Small intestine (tissue), 7 donors: ENCODE measurements at regions not wholly inside any gene's neighbourhood (a gene's known extent, or its start where the extent isn't known, plus 50 kb on each side); places are given as distances from the start of the nearest gene placed in this dataset.
A peak's percentile ranks its signal among the peaks of the same experiment; 100 is the strongest.

Experiments
- DNase-seq, 2 donors: peaks; one replicate each; pipeline versions ENCODE4 v3.0.0 to v3.0.0-alpha.2; 2013
- FAIRE-seq: peaks from 2 replicates; lab custom pipeline; 2012; peaks lifted over from hg19 to GRCh38; lab: Jason Lieb, UNC
- H3K27ac ChIP-seq, 3 donors: one replicate each; pipeline ENCODE4 v1.5.1; 2013; ENCODE audit warnings: low read length in 2 of 3, mild to moderate bottlenecking in 2 of 3, control low read depth in 1 of 3, inconsistent platforms in 1 of 3, low read depth in 1 of 3, moderate library complexity in 1 of 3
- H3K27me3 ChIP-seq, 3 donors: one replicate each; pipeline ENCODE4 v1.6.1; 2013; ENCODE audit warnings: low read length in 3 of 3, inconsistent platforms in 1 of 3; ENCODE audit not compliant: control insufficient read depth in 3 of 3, insufficient read depth in 3 of 3
- H3K36me3 ChIP-seq, 3 donors: one replicate each; pipeline ENCODE4 v1.6.1; 2013; ENCODE audit warnings: low read length in 3 of 3, inconsistent platforms in 1 of 3, low read depth in 1 of 3, mild to moderate bottlenecking in 1 of 3, moderate library complexity in 1 of 3; ENCODE audit not compliant: control insufficient read depth in 3 of 3, insufficient read depth in 2 of 3
- H3K4me1 ChIP-seq, 3 donors: one replicate each; pipeline ENCODE4 v1.6.1; 2013; ENCODE audit warnings: low read length in 2 of 3, inconsistent platforms in 1 of 3, low read depth in 1 of 3, mild to moderate bottlenecking in 1 of 3, moderate library complexity in 1 of 3; ENCODE audit not compliant: control insufficient read depth in 3 of 3, insufficient read depth in 2 of 3
- H3K4me3 ChIP-seq, 3 donors: one replicate each; pipeline ENCODE4 v1.5.1; 2013; ENCODE audit warnings: low read length in 3 of 3, control low read depth in 1 of 3, inconsistent platforms in 1 of 3, low read depth in 1 of 3, mild to moderate bottlenecking in 1 of 3, moderate library complexity in 1 of 3
- H3K9me3 ChIP-seq, 2 donors: one replicate each; pipeline ENCODE4 v1.6.1; 2013; ENCODE audit warnings: low read depth in 1 of 2, low read length in 1 of 2; ENCODE audit not compliant: control insufficient read depth in 2 of 2, insufficient read depth in 1 of 2
- WGBS, 3 donors: extraction: QIAGEN DNeasy Blood & Tissue Kit; methylation state at CpG; one replicate each; pipeline ENCODE4 v1.1.7; 2013; 5-methylcytosine and 5-hydroxymethylcytosine counted together
- donor health status: healthy with polysubstance abuse.
- donor health status: control.
- donor health status: control.
- donor health status: Bipolar disorder and iron deficiency.
- donor health status: healthy.

- DNase-seq (no peak), FAIRE-seq (no peak)
- no peaks in the 10 kb centered on the region for H3K36me3 ChIP-seq
- peaks cover 6 to 65% (median 14%) of the 10 kb centered on the region in 3 donors for H3K4me1 ChIP-seq
- WGBS, 3 donors: 73 to 83% (median 80%) methylated on average over 8 of the region's 8 CpGs
- H3K9me3 ChIP-seq: peaks cover 0 to 14% of the 10 kb centered on the region in 2 donors
- peak overlapping the region in 2 of 3 donors; percentile 5 to 89 for H3K27ac ChIP-seq
- H3K4me3 ChIP-seq: no peak overlapping the region
- no peaks in the 10 kb centered on the region for H3K27me3 ChIP-seq
Observed at GRCh38 chr12:124233846-124234640, 60.9 kb upstream of the RFLNA start.

GRCh38 chr12:124236625-124237031, 58.3 kb upstream of the RFLNA start:
- DNase-seq: peak in 1 of 2 donors; percentile 67
- Histone ChIP-seq H3K4me1 (peaks cover 6 to 75% (median 12%) of the 10 kb centered on the region in 3 donors), H3K27ac (peak overlapping the region in 1 of 3 donors; percentile 73), H3K9me3 (peaks cover 0 to 11% of the 10 kb centered on the region in 2 donors), H3K27me3 (no peaks in the 10 kb centered on the region), H3K36me3 (no peaks in the 10 kb centered on the region), H3K4me3 (no peak overlapping the region)
- 52 to 71% (median 59%) methylated on average over 5 of the region's 5 CpGs for WGBS, 3 donors
- no peak for FAIRE-seq

- peaks cover 2 to 55% (median 5%) of the 10 kb centered on the region in 3 donors for H3K4me1 ChIP-seq
- no peak for FAIRE-seq
- no peaks in the 10 kb centered on the region for H3K27me3 ChIP-seq
- peaks cover 0 to 14% of the 10 kb centered on the region in 2 donors for H3K9me3 ChIP-seq
- H3K27ac ChIP-seq: peak overlapping the region; percentile 42 to 93 (median 53)
- DNase-seq: peak; percentile 94 to 97
- no peak overlapping the region for H3K4me3 ChIP-seq
- no peaks in the 10 kb centered on the region for H3K36me3 ChIP-seq
- WGBS, 3 donors: 10 to 44% (median 17%) methylated on average over 4 of the region's 4 CpGs
Observed at GRCh38 chr12:124238886-124239285, 56.0 kb upstream of the RFLNA start.

- H3K9me3 ChIP-seq: peaks cover 0 to 15% of the 10 kb centered on the region in 2 donors
- peak overlapping the region in 1 of 3 donors; percentile 93 for H3K27ac ChIP-seq
- peaks cover 2 to 48% (median 4%) of the 10 kb centered on the region in 3 donors for H3K4me1 ChIP-seq
- H3K27me3 ChIP-seq: no peaks in the 10 kb centered on the region
- WGBS, 3 donors: 83 to 100% (median 90%) methylated on average over 1 of the region's 1 CpG
- H3K4me3 ChIP-seq: no peak overlapping the region
- H3K36me3 ChIP-seq: no peaks in the 10 kb centered on the region
- DNase-seq (peak; percentile 59 to 60), FAIRE-seq (no peak)
Observed at GRCh38 chr12:124240493-124240892, 54.4 kb upstream of the RFLNA start.

- Histone ChIP-seq H3K36me3 (no peaks in the 10 kb centered on the region), H3K4me1 (peaks cover 2 to 40% (median 5%) of the 10 kb centered on the region in 3 donors), H3K27ac (no peak overlapping the region), H3K27me3 (no peaks in the 10 kb centered on the region), H3K9me3 (peaks cover 0 to 27% of the 10 kb centered on the region in 2 donors), H3K4me3 (no peak overlapping the region)
- WGBS, 3 donors: 90 to 94% (median 92%) methylated on average over 17 of the region's 17 CpGs
- DNase-seq: no peak
- no peak for FAIRE-seq
Observed at GRCh38 chr12:124241776-124242528, 52.9 kb upstream of the RFLNA start.

- no peak overlapping the region for H3K4me3 ChIP-seq
- WGBS, 3 donors: 70 to 76% (median 75%) methylated on average over 9 of the region's 9 CpGs
- DNase-seq (no peak), FAIRE-seq (no peak)
- H3K27me3 ChIP-seq: no peaks in the 10 kb centered on the region
- H3K27ac ChIP-seq: no peak overlapping the region
- H3K9me3 ChIP-seq: peaks cover 0 to 31% of the 10 kb centered on the region in 2 donors
- no peaks in the 10 kb centered on the region for H3K36me3 ChIP-seq
- H3K4me1 ChIP-seq: peaks cover 2 to 33% (median 5%) of the 10 kb centered on the region in 3 donors
Observed at GRCh38 chr12:124242529-124243065, 52.3 kb upstream of the RFLNA start.

- no peak for FAIRE-seq
- 96 to 99% (median 98%) methylated on average over 4 of the region's 4 CpGs for WGBS, 3 donors
Observed at GRCh38 chr12:124243936-124244335, 51.0 kb upstream of the RFLNA start.

More at GRCh38 chr12:124243936-124244335, 51.0 kb upstream of the RFLNA start:
- H3K36me3 ChIP-seq: no peaks in the 10 kb centered on the region
- no peaks in the 10 kb centered on the region for H3K27me3 ChIP-seq
- H3K4me1 ChIP-seq: peaks cover 0 to 21% (median 2%) of the 10 kb centered on the region in 3 donors
- H3K9me3 ChIP-seq: peaks cover 0 to 34% of the 10 kb centered on the region in 2 donors
- H3K27ac ChIP-seq: no peak overlapping the region
- no peak for DNase-seq
- H3K4me3 ChIP-seq: no peak overlapping the region
